DMS53 treated with DMSO at 0.1 percent for 48 hours (cell line): ENCODE measurements at regions not wholly inside any gene's neighbourhood (a gene's known extent, or its start where the extent isn't known, plus 50 kb on each side); places are given as distances from the start of the nearest gene placed in this dataset.

Experiments
- DNase-seq: peaks from one replicate; lab custom pipeline; 2025; ENCODE audit not compliant: unreplicated experiment; lab: John Stamatoyannopoulos, UW

DNA sequence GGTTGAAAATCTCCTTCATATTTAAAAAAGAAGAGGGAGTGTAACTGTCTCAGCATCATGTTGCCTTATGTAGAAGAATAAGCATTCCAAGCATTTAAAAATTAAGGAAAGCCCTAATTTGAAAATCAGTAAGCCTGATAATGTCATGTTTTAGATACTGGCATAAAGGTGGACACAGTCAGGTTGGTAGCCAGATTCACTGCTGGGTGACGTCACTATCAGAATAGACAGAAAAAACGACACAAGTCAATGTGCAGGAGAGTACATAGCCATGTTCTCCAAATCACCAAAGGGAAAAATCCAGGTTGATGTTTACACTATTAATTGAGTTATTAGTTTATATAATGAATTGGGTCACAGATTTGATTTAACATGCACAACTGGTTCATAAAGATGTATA is 50.8 kb upstream of the POU3F2 start:
- no peak for DNase-seq
